HepG2 (cell line): ENCODE measurements at regions not wholly inside any gene's neighbourhood (a gene's known extent, or its start where the extent isn't known, plus 50 kb on each side); places are given as distances from the start of the nearest gene placed in this dataset.

Source experiments
- ASH2L ChIP-seq: fragments of 300-600, 200-600 bp; sonication (generic); IDR thresholded peaks from 2 replicates; pipeline ENCODE4 v1.7.0; 2017; ENCODE audit warnings: low read depth, mild to moderate bottlenecking, moderate library complexity, mixed read lengths, low read length; ENCODE audit not compliant: insufficient read length
- CHD2 ChIP-seq: IDR thresholded peaks from 2 replicates; pipeline ENCODE4 v1.6.1; 2011; ENCODE audit warnings: low read depth, low read length, improper control_type of control experiment
- KDM4B ChIP-seq: sonication (generic); formaldehyde crosslinking; IDR thresholded peaks from 2 replicates; pipeline ENCODE4 v1.4.0; 2020; ENCODE audit warnings: missing genetic modification reagents
- PLRG1 ChIP-seq: fragments of 450-650 bp; conservative IDR thresholded peaks from 2 replicates; pipeline ENCODE4 v1.6.1; 2016
- POLR2AphosphoS2 ChIP-seq: IDR thresholded peaks from 2 replicates; pipeline ENCODE4 v1.6.1; 2011; ENCODE audit warnings: low read depth, low read length, improper control_type of control experiment
- SAP130 ChIP-seq: IDR thresholded peaks from 2 replicates; pipeline ENCODE4 v1.6.1; 2016; ENCODE audit warnings: low read depth
- SATB2 ChIP-seq: sonication (generic); formaldehyde crosslinking; IDR thresholded peaks from 2 replicates; pipeline ENCODE4 v1.5.0; 2020; ENCODE audit warnings: missing genetic modification reagents
- ZFP41 ChIP-seq: sonication (generic); formaldehyde crosslinking; IDR thresholded peaks from 2 replicates; pipeline ENCODE4 v1.4.0; 2020; ENCODE audit warnings: mild to moderate bottlenecking, missing genetic modification reagents, borderline replicate concordance
- ZNF430 ChIP-seq: sonication (generic); formaldehyde crosslinking; IDR thresholded peaks from 2 replicates; pipeline ENCODE4 v1.9.0; 2021; ENCODE audit warnings: mild to moderate bottlenecking, missing genetic modification reagents
- TF ChIP-seq, protein P1 (sequence below): sonication (generic); formaldehyde crosslinking; IDR thresholded peaks from 2 replicates; pipeline ENCODE4 v1.4.0; 2020; ENCODE audit warnings: missing genetic modification reagents, borderline replicate concordance
- TF ChIP-seq, protein P2 (sequence below): sonication (generic); formaldehyde crosslinking; IDR thresholded peaks from 2 replicates; pipeline ENCODE4 v1.5.0; 2020; ENCODE audit warnings: mild to moderate bottlenecking, missing genetic modification reagents
- TF ChIP-seq, protein P3 (sequence below): sonication (generic); formaldehyde crosslinking; IDR thresholded peaks from 2 replicates; pipeline ENCODE4 v1.5.0; 2020; ENCODE audit warnings: missing genetic modification reagents, mild to moderate bottlenecking, borderline replicate concordance
- TF ChIP-seq, protein P4 (sequence below), 2 experiments: sonication (generic) in 1 of 2; formaldehyde crosslinking in 1 of 2; IDR thresholded peaks; 2 replicates each; pipeline versions ENCODE4 v1.6.1 to v1.9.0; 2014 to 2022; ENCODE audit warnings: antibody characterized with exemption in 1 of 2, borderline replicate concordance in 1 of 2, inconsistent platforms in 1 of 2, low read depth in 1 of 2, missing genetic modification reagents in 1 of 2

DNA sequence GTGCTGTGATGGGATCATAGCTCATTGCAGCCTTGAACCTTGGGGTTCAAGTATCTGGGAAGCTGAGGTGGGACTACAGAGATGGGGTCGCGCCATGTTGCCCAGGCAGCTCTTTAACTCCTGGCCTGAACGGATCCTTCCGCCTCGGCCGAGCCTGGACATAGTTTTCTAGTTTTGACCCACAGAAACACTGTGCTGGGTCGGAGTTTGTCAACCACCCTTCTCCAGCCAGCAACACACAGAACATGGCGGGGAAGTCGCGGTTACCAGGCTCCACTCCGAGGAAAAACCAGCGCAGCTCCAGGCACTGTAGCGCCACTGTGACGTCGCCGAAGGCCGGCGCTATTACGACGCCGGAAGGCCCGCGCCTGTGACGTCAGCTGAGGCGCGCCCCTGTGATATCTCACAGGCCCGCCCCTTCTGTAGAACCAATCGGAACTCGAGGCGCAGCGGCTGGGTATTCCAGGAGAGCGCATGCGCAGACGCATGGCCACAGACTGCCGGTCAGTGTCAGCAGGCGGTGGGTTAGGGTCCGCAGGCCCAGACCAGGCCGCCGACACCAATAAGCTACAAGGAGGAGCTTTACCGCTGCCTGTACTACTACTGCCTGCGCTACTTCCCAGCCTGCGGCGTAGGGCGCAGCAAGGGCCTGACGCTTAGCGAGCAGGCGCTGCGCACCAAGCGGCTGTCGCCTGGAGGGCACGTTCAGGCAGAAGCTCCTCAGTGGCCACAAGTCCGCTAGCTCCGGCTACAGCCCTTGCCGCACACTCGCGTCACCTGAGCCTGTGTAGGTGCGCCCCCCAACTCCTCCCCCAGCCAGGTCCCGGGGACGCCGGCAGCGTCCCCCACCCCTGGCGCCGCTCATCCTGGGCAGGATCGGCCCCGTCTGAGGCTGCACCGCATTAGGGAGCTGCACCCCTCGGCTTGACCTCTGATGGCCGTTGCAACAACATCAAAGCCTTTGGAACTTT is 135.2 kb upstream of the KCTD7 start (continued):
- TF ChIP-seq, protein P1, sequence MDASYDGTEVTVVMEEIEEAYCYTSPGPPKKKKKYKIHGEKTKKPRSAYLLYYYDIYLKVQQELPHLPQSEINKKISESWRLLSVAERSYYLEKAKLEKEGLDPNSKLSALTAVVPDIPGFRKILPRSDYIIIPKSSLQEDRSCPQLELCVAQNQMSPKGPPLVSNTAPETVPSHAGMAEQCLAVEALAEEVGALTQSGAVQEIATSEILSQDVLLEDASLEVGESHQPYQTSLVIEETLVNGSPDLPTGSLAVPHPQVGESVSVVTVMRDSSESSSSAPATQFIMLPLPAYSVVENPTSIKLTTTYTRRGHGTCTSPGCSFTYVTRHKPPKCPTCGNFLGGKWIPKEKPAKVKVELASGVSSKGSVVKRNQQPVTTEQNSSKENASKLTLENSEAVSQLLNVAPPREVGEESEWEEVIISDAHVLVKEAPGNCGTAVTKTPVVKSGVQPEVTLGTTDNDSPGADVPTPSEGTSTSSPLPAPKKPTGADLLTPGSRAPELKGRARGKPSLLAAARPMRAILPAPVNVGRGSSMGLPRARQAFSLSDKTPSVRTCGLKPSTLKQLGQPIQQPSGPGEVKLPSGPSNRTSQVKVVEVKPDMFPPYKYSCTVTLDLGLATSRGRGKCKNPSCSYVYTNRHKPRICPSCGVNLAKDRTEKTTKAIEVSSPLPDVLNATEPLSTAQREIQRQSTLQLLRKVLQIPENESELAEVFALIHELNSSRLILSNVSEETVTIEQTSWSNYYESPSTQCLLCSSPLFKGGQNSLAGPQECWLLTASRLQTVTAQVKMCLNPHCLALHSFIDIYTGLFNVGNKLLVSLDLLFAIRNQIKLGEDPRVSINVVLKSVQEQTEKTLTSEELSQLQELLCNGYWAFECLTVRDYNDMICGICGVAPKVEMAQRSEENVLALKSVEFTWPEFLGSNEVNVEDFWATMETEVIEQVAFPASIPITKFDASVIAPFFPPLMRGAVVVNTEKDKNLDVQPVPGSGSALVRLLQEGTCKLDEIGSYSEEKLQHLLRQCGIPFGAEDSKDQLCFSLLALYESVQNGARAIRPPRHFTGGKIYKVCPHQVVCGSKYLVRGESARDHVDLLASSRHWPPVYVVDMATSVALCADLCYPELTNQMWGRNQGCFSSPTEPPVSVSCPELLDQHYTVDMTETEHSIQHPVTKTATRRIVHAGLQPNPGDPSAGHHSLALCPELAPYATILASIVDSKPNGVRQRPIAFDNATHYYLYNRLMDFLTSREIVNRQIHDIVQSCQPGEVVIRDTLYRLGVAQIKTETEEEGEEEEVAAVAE = peak; percentile 64; the same call in 1 of the 2 replicates
- TF ChIP-seq ZFP41 (CRISPR knock-in tag) = no peak
- peak; percentile 88 for TF ChIP-seq SAP130 (CRISPR knock-in tag)
- TF ChIP-seq, protein P2, sequence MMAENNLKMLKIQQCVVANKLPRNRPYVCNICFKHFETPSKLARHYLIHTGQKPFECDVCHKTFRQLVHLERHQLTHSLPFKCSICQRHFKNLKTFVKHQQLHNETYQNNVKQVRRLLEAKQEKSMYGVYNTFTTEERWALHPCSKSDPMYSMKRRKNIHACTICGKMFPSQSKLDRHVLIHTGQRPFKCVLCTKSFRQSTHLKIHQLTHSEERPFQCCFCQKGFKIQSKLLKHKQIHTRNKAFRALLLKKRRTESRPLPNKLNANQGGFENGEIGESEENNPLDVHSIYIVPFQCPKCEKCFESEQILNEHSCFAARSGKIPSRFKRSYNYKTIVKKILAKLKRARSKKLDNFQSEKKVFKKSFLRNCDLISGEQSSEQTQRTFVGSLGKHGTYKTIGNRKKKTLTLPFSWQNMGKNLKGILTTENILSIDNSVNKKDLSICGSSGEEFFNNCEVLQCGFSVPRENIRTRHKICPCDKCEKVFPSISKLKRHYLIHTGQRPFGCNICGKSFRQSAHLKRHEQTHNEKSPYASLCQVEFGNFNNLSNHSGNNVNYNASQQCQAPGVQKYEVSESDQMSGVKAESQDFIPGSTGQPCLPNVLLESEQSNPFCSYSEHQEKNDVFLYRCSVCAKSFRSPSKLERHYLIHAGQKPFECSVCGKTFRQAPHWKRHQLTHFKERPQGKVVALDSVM (CRISPR knock-in tag) = peak; percentile 63; the same call in 1 of the 2 replicates
- TF ChIP-seq, protein P3, sequence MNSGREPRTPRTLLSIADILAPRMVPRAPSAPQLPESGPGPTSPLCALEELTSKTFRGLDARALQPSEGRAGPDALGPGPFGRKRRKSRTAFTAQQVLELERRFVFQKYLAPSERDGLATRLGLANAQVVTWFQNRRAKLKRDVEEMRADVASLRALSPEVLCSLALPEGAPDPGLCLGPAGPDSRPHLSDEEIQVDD (CRISPR knock-in tag) = peak; percentile 70; the same call in 1 of the 2 replicates
- TF ChIP-seq CHD2 = 0 out of 2 replicates have a peak, but pooled peaks have one; percentile 25
- TF ChIP-seq, protein P4, sequence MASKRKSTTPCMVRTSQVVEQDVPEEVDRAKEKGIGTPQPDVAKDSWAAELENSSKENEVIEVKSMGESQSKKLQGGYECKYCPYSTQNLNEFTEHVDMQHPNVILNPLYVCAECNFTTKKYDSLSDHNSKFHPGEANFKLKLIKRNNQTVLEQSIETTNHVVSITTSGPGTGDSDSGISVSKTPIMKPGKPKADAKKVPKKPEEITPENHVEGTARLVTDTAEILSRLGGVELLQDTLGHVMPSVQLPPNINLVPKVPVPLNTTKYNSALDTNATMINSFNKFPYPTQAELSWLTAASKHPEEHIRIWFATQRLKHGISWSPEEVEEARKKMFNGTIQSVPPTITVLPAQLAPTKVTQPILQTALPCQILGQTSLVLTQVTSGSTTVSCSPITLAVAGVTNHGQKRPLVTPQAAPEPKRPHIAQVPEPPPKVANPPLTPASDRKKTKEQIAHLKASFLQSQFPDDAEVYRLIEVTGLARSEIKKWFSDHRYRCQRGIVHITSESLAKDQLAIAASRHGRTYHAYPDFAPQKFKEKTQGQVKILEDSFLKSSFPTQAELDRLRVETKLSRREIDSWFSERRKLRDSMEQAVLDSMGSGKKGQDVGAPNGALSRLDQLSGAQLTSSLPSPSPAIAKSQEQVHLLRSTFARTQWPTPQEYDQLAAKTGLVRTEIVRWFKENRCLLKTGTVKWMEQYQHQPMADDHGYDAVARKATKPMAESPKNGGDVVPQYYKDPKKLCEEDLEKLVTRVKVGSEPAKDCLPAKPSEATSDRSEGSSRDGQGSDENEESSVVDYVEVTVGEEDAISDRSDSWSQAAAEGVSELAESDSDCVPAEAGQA (IDR thresholded peaks at IDR 0.05; ENCODE audit: low read depth) = peak; percentile 100
- TF ChIP-seq, protein P4 (CRISPR knock-in tag; IDR thresholded peaks at IDR 0.05; ENCODE audit: borderline replicate concordance) = no peak; the same call in 1 of the 2 replicates
- peak; percentile 99 for TF ChIP-seq ZNF430
- TF ChIP-seq POLR2AphosphoS2 = no peak; the same call in 1 of the 2 replicates
- TF ChIP-seq SATB2 (CRISPR knock-in tag) = peak; percentile 96
- TF ChIP-seq KDM4B (CRISPR knock-in tag) = no peak; the same call in none of the 2 replicates
- peak; percentile 64 for TF ChIP-seq ASH2L
- TF ChIP-seq PLRG1 = no peak
